ENCODE measurements at regions not wholly inside any gene's neighbourhood (a gene's known extent, or its start where the extent isn't known, plus 50 kb on each side); places are given as distances from the start of the nearest gene placed in this dataset.
"Not testable (repeated sequence)": the region's sequence is repeated elsewhere in the genome, so short reads cannot be mapped to it uniquely, and the experiment has no call there.

DNA sequence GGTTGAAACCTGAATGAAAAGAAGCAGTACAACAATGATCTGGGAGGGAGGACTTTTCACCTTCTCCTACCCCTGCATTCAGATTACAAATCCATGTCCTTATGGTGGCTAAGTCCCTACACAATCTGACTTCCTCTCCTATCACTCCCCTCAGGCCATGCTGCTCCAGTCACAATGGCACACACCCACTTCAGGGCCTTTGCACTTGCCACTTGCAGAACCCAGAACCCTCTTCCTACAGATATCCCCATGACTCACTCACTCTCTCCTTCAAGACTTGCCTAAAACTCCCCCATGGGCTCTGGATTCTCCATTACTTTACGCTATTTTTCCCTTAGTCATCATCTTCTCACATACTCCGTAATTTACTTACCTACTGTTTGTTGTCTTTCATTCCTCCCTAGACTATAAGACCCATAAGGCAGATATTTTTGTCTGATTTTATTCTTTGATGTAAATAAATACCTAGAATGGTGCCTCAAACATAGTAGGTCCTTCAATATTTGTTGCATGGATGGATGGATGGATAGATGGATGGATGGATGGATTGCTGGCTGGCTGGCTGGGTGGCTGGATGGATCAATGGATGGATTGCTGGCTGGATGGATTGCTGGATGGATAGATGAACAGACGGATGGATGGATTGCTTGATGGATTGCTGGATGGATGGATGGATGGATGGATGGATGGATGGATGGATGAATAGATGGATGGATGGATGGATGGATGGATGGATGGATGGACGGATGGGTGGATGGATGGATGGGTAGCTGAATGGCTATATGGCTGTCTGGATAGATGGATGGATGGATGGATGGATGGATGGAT lies 94.7 kb upstream of the NAV2 start:
- no peak for DNase-seq

DNA sequence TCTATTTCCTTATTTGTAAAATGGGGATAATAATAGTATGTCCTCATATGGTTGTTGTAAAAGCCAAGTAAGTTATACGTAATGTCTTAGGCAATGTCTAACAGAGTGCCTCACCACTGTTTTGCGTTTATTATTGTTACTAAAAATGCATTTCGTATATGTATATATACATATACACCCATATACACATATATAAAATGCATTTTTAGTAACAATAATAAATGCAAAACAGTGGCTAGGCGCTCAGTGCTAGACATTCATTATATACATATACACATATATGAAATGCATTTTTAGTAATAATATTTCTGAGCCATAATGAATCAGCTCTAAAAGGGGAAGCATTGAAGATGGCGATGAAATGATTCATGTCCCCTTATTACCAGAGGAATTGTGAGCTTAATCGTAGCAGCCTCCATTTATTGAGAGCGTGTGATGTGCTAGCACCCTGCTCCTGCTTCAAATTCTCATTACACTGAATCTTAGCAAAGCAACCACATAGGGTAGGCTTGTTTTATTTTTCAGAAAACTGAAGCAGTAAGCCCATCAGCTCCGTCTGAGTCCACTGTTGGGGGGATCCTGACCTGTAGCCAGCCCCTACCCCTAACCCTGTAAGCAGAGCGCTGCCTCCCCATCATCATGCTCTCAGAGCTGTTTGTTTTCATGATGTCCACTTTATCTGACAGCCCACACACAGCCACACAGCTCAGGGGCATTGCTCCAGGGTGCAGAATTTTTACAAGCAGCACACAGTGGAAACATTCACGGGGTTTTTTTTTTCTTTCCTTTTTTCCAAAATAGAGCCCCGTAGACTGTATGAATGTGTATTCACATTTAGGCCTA lies 97.1 kb upstream of the NAV2 start:
- no peak for DNase-seq

DNA sequence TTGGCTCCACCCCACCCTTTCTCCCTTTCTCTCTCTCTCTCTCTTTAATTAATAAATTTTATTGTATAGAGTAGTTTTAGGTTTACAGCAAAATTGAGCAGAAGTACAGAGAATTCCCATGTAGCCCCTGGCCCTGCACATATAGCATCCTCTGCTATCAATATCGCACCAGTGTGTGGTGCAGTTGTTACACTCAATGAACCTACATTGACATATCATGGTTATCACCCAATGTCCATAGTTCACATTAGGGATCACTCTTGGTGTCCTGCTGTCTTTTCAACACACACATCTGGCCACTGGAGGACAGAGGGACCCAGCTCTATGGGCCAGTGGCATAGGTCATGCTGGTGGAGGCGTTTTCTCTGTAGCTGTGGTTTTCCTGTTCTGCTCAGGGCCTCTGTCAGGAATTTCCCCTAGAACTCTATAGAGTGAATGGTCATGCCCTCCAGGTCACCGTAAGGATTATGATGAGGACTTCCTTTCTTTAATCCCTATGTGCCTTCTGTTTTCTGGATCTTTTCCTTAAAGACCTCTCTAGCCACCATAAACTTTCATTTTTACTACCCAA lies 98.2 kb upstream of the NAV2 start:
- no peak for DNase-seq

DNA sequence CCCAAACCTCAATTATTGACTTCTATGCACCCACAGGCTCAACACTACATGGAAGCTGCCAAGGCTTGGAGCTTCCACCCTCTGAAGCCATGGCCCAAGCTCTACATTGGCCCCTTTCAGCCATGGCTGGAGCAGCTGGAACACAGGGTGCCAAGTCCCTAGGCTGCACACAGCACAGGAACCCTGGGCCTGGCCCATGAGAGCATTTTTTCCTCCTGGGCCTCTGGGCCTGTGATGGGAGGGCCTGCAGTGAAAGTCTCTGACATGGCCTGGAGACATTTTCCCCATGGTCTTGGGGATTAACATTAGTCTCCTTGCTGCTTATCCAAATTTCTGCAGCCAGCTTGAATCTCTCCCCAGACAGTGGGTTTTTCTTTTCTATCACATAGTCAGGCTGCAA lies 100.6 kb upstream of the NAV2 start:
- DNase-seq, result not testable (repeated sequence)

DNA sequence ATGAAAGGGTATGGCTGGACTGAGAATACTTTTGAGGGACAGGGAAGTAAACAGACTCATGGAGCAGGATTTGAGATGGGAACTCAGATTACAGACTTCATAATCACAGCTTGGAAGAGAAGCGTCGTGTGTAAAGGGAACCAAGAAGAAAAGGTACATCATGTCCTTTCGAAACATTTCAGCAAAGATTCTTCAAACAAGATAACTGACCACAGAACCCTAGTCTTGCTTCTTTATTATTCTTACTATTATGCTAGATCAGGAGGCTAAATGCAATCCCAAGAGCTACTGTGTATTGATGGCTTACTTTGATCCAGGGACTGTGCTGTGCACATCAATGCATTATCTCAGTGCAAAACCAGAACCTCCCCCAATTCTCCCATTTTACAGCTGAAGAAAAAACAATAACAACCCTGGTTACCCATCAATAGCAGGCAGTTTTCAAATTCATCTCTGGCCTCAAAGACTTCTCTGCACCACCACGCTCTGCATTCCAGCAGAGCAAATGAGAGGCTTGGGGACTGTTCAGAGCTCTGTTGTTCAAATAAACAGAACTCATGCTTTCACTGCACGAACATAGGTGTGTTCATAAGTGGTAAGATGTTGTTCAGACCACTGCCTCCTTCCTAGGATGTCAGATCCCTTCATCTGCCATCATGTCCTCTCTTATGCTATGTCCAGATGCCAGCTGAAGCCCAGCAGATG lies 104.8 kb upstream of the NAV2 start:
- no peak for DNase-seq

DNA sequence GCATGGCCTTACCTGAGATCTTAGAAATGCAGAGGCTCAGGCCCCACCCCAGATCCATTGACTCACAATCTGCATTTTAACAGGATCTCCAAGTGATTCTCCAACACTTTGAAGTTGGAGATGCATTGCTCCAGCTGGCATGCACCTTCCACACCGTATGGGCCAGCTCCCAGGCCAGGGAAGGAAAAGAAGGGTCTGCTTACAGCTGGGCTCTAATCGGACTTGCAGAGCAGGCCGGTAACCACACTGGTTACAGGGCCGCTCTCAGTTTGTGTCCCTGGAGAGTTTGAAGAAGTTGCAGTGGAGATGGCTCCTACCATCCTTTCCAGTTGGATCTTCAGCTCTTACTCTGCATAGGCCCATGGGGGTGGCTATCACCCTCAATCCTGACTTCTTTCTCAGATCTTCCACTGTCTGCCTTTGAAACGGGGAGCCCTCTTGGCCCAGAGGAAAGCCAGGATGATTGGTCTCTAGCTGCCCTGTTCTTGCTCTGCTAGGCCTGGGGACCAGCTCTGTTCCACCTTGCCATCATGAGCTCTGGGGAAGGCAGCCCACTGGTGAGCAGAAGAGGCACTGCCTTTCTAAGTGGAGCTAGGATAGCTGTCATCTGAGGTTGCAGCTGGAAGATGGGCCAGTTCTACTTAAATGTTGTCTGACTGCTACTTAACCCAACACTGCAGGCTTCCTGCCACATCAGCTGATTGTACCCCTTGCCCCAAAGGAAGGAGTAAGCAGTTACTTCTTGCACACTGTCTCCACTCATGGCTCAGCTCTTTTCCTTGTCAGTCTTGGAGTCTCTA lies 105.6 kb upstream of the NAV2 start:
- no peak for DNase-seq

DNA sequence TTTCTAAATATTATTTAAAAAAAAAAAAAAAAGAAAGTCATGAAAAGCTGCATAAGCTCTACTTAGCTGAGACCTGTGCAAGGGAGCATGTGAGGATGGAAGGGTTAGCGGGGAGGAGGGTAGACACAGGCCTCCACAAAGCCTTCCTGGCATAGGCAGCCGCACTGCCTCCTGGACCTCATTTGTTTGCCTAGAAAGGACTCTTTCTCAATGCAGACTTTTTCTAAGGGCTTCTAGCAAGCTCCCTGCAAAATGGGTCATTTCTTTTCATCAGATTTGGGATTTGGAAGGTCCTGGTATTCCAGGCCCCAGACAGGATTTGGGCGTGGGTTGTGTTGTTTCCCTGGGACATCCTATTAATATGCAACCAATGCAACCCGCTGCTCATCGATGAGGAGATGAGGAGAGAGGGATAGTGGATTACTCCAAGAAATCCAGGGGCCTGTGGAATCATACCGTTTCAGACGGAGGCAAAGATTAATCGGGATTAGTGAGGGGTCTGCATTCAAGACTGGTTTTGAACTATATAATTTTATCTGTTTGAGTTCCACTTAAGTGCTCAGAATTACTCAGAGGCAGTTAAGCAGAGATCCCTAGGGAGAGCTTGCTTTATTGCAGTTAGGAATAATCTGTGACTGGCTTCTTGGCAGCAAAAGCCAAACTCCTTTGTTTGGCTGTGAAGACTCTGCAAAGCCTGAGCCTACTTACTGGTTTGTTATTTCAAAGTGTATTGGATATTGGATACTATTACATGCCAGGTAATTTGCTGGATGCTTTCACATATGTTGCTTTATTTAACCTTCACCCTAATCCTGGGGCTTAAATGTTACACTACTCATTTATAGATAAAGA lies 106.9 kb upstream of the NAV2 start:
- DNase-seq, result no peak

DNA sequence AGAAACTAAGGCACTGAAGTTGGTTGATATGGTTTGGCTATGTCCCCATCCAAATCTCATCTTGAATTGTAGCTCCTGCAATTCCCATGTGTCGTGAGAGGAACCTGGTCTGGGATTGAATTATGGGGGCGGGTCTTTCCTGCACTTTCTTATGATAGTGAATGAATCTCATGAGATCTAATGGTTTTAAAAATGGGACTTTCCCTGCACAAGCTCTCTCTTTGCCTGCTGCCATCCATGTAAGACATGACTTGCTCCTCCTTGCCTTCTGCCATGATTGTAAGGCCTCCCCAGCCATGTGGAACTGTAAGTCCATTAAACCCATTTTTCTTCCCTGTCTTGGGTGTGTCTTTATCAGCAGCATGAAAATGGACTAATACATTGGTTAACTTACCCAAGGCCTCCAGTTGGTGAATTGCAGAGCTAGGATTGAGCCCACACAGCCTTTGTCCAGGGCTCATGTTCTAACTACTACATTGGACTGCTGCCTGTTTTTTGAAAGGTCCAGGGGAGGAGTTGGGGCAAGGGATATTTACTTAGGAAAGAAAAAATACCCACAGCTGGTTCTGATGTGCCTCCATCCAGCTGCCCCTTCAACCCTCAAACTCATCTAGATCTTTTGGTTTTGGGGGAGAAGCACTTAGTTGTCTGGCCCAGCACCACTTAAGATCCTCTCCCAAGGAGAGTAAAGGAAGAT lies 107.8 kb upstream of the NAV2 start:
- DNase-seq, result no peak

DNA sequence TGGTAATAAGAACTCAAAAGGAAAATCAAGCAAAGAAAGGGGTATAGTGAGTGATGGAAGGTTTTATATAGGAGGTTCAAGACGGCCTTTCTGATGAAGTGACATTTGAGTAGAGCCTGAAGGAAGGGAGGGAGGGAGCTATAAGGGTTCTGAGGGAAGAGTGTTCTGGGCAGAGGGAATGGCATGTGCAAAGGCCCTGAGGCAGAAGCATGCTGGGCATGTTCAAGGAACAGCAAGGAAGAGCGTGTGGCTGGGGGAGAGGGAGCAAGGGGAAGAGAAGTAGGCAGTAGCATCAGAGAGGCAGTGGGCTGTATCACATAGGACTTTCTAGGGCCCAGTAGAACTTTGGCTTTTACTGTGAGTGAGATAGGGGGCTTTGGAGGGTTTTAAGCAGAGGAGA lies 108.9 kb upstream of the NAV2 start:
- DNase-seq, result no peak

DNA sequence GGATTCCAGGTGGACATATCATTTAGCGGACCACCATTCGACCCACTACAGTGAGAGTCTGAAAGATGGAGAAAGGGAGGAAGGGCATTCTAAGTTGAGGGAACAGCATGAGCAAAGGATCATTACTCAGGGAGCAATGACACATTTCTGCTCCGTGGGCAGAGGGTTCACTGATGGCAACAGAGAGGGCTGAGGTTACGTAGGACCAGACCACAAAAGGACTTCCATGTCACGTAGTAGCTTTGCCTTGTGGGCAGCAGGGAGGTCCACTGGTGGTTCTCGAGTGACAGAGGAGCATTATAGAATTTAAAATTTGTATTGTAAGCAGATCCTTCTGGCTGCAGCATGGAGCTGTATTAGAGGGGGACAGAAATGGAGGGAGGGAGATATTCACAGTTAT lies 109.7 kb upstream of the NAV2 start:
- no peak for DNase-seq

DNA sequence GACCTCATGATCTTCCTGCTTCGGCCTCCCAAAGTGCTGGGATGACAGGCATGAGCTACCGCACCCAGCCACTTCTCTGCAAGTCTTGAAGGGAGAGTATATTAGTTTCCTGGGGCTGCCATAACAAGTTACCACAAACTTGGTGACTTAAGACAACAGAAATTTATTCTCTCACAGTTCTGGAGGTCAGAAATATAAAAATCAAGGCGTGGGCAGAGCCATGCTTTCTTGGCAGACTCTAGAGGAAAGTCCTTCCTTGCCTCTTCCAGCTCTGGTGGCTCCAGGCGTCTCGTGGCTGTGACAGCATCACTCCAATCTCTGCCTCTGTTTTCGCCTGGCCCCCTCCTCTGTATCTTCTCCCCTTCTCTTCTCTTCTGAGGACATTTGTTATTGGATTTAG lies 110.2 kb upstream of the NAV2 start:
- no peak for DNase-seq

DNA sequence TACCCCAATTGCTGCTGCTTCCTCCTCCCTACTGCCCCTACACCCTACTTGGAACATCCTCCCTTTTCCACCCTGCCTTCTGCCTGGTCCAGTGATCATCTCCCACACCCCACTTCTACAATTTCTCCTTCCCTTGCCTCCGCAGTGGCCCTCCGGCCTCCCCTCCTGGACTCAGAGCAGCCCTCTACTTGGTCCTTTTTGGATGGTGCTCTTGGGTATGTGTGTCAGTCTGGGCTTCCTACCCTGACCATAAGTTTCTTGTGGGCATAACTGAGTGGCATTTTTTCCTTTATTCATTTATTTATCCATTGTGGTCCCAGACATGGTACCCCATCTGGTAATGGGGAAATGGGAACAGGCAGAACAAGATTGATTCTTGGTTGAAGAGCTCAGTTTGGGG lies 111.4 kb upstream of the NAV2 start:
- no peak for DNase-seq

DNA sequence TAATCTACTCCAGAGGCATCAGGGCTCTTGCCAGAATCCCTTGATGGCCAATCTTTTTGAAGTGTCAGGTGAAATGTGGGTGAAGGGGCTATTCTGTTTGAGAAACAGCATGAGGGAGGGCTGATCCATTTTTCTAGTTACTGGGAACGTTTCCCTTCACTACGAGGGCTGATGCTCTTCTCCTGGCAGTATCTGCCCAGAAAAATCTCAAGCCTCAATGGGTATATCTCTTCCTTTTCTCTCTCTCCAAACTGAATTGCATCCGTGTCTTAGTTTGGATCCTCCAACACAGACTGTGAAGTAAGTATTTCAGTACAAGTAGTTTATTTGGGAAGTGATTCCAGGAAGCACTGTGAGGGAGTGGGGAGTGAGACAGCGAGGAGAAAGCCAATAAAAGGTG lies 113.0 kb upstream of the NAV2 start:
- DNase-seq, result no peak

DNA sequence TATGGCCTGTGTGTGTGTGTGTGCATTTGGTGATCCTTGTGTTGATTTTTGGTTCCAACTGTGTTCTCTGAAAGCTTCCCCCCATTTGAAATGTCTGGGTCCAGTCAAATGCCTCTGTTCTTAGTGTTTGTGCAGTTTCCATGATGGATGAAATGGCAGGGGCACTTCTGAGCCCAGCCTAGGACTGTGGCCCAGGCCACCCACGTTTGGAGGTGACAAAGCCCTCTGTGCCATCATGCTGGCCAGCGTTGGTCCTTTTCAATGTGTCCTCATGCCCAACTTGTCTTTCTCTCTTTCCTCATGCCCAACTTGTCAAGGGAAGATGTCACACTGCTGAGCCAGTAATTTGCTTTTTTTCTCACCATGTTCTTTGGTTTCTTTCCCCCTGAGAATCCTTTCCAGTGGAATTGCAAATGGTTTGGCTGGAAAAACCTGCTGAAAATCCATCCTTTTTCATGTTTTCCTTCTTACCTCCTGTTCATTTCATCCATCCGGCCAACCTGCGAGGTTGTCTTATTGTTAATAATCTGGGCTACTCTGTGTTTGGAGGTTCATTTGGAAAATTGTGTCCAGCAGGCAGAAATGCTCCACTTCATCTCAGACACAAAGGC lies 113.7 kb upstream of the NAV2 start:
- DNase-seq, result no peak

DNA sequence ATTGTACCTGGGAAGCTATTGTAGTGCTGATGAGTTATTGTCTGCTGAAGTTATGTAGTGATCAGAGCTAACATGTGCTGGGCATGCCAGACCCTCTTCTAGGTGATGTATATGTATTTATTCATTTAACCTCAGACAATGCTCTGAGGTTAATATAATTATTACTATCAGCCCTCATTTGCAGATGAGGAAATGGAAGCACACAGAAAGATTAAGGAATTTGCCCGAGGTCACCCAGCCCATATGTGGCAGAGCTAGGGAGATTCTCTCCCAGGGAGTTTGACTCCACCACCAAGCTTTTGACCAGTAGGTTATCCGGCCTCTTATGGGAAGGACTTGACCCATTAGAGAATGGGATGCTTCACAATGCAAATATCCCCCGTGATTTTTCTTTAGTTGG lies 114.2 kb upstream of the NAV2 start:
- no peak for DNase-seq

DNA sequence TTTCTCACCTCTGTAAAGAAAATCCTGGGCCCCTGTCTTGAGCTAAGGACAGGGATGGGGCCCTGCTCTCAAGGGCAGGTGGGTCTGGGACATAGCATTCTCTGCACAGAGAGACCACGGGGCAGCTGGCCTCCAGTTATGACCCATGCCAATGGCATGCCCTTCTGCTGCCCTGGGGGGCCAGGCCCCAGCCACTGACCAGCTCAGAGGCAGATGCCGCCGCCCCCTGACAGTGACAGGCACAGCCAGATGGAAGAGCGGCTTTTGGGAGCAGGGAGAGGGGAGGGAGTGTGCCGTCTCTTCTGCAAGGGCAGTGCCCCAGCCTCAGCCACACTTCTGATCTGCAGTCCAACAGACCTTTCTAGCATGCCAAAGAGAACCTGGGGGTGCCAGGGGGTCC lies 114.8 kb upstream of the NAV2 start:
- DNase-seq, result no peak

DNA sequence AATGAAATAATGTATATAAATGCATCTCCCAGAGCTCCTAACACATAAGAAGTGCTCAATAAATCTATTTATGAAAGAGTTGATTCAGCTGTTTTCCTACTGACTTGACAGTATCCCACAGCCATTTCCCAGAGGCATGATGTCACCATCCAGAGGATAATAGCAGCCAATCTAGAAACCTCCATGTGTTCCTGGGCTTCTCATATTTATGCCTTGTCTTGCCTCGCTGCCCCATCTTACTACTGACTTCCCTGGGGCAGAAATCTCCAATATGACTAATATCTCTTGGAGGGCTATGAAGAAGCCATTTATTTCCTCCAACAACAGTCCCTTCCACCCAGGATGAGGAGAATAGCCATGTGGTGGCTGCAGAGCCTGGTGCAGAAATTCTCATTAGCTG lies 115.4 kb upstream of the NAV2 start:
- DNase-seq, result no peak

DNA sequence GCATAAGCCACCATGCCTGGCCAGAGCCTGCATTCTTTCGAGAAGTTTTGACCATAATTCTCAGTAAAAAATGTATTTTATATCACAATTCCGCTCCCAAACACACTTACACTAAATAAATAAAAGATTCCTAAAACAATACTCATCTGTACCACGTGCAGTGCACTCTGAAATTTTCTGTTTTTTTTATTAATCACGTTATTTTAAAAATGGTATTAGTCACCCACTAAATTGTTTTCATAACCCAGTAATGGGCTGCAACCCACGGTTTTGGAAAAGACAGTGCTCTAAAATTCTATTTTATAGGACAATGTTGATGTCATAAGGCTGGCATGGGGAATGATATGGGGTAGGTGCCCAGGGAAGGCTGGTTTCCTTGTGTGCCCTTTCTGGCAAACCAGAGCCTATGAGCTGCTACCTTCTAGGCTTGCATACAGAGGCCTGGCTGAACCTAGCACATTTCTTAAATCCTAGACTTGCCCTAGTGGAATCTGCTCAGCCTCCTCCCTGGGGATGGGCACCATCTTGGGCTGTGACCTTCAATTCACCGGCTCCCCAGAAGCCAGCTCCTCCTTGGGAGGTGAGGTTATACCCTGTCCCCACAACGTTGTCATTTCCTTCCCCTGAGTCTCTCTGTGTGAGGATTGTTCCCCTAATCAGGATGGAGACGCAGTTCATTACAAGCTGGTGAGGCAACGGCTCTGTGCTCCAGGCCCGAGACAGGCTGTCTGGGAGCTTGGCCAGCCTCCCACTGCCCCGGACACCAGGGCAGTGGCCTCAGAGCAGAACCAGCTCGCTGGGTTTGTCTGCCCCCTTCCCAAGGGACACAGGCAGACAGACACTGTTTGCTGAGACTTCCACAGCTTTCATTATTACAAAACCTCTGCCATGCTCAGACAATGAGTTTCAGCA lies 116.5 kb upstream of the NAV2 start:
- DNase-seq, result no peak

DNA sequence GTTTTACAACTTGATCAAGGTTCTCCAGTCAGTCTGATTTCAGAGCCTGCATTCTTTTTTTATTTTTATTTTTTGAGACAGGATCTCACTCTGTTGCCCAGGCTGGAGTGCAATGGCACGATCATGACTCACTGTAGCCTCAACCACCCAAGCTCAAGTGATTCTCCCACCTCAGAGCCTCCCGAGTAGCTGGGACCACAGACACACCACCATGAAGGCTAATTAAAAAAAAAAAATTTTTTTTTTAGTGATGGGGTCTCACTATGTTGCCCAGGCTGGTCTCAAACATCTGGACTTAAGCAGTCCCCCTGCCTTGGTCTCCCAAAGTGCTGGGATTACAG lies 117.2 kb upstream of the NAV2 start:
- no peak for DNase-seq
